NCI-H446 treated with DMSO at 0.1 percent for 48 hours (cell line): ENCODE measurements at regions not wholly inside any gene's neighbourhood (a gene's known extent, or its start where the extent isn't known, plus 50 kb on each side); places are given as distances from the start of the nearest gene placed in this dataset.

Source experiments
- DNase-seq: peaks from one replicate; lab custom pipeline; 2025; lab: John Stamatoyannopoulos, UW

GRCh38 chr14:71574976-71575375 is 357.3 kb upstream of the RGS6 start:
- DNase-seq = peak; percentile 14

DNA sequence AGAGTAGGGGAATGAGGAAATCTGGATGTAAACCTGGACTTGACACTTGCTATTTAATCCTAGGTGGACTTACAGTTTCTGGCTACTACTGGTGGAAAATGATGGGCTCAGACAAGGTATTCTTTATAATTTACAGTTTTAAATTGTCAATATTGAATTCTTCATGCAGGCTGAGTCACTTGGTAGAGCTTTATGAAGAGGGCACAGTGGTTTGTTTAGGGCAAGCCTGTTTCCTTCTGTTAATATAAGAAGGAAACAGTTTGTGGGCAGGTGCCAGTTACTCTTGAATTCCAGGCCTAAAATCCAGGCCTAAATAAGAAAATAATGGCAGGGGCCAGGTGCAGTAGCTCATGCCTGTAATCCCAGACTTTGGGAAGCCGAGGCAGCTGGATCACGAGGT is 355.8 kb upstream of the RGS6 start:
- no peak for DNase-seq

GRCh38 chr14:71579331-71579730 is 352.9 kb upstream of the RGS6 start:
- DNase-seq = no peak

DNA sequence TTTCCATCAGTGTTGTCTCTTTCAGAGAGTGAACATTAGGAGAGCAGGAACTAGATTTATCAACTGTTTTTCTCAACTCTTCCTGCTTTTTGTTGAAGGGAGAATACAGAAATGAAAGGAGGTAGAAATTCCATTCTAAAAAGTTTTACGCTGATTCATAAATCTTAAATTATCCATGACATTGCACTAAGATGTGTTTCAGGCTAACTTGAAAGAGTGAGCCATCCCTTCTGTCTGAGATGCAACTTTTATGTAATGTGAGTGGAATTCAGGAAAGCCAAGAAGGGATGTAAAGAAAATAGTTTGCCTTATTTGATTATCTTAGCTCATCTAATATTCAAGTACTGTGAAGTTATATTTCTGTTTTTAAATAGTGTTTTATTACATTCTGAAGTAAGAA is 349.5 kb upstream of the RGS6 start:
- no peak for DNase-seq

GRCh38 chr14:71583194-71583593 is 349.0 kb upstream of the RGS6 start:
- no peak for DNase-seq

- no peak for DNase-seq
Observed at GRCh38 chr14:71583705-71584104, 348.5 kb upstream of the RGS6 start.

DNA sequence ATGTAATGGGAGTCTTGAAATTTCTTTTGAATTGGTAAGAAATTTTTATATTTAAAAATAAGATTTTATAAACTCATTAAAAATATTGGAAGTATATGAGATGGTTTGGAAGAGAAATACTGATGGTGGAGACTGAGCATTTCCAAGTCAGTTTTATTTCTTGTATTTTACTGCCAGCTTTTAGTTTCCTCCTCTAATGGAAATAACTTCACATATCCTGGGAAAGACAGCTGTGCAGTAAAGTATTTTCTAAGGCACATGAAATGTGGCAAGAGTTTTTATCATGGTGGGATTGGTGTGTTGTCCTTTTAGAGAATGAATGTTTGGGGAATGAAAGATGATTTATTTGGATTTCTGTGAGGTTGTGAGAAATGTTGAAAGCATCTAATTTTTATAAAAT is 346.9 kb upstream of the RGS6 start:
- DNase-seq = no peak

- DNase-seq = no peak
Observed at GRCh38 chr14:71586131-71586897, 345.9 kb upstream of the RGS6 start.

DNA sequence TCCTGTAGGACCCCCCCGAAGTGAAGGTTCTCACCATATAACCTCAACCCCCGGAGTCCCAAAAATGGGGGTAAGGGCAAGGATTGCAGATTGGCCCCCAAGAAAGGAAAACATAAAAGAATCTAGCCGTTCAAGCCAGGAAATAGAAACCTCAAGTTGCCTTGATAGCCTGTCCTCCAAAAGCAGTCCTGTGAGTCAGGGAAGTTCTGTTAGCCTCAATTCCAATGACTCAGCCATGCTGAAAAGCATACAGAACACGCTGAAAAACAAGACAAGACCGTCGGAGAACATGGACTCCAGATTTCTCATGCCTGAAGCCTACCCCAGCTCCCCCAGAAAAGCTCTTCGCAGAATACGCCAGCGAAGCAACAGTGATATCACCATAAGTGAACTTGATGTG is 344.2 kb upstream of the RGS6 start:
- no peak for DNase-seq

DNA sequence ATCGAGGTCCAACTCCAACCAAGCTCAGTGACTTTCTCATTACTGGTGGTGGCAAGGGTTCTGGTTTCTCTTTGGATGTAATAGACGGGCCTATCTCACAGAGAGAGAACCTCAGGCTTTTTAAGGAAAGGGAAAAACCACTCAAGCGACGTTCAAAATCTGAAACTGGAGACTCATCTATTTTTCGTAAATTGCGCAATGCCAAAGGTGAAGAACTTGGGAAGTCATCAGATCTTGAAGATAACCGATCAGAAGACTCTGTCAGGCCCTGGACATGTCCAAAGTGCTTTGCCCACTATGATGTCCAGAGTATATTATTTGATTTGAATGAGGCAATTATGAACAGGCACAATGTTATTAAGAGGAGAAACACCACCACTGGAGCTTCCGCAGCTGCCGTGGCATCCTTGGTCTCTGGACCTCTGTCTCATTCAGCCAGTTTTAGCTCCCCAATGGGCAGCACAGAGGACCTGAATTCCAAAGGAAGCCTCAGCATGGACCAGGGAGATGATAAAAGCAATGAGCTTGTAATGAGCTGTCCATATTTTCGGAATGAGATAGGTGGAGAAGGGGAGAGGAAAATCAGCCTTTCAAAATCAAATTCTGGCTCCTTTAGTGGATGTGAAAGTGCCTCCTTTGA is 343.5 kb upstream of the RGS6 start:
- no peak for DNase-seq

DNA sequence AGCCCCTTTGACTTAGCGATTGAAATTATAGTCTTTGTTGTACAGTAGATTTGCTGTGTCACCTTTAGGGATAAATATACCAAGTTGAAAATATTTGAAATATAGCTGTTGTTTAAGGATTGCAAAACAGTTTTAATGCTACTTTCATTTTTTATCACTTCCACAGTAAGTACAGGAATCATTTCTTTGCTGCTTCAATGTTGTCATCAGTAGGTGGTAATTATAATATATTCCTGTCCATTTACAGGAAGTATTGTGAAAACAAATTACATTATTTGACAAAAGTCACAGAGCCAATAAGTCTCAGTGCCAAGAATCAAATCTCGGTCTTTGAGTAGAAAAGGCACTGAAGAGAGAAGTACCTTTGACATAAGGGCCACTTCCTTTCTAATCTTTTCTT is 342.6 kb upstream of the RGS6 start:
- DNase-seq = no peak

GRCh38 chr14:71590131-71590530 is 342.1 kb upstream of the RGS6 start:
- no peak for DNase-seq

DNA sequence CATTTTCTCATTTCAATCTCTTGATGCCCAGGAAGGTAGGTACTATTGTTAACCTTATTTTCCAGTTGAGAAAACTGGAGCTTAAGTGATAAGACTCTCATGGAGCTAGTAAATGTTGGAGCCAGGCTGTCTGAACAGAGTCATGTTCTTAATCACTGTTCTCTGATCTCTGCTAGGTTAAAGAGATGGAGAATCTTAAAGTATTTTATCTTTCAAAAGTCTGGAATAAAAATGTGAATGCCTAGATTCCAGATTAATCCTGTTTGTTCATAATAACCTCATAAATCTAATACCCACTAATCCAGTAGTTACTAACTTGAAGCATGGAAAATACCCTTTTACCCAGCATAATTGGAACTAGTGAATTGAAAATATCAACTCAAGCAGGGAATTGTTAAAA is 341.0 kb upstream of the RGS6 start:
- DNase-seq = no peak

DNA sequence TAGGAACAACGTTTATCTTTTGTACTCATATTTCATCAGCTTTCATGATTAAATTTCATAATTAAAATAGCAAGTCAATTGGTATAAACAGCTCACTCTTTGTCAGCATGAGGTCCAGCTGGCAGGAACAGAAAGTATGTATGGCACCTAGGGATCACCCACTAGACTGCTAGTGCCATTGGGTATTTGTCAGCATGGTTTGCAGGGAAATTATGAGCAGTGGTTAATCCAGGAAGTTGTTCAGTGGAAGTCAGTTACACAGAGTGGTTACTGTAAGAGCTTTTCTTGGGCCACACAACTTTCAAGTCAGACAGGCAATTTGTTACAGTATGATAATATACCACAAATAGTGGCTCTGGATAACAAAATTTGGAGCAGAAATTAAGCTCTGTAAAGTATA is 340.3 kb upstream of the RGS6 start:
- DNase-seq = no peak

DNA sequence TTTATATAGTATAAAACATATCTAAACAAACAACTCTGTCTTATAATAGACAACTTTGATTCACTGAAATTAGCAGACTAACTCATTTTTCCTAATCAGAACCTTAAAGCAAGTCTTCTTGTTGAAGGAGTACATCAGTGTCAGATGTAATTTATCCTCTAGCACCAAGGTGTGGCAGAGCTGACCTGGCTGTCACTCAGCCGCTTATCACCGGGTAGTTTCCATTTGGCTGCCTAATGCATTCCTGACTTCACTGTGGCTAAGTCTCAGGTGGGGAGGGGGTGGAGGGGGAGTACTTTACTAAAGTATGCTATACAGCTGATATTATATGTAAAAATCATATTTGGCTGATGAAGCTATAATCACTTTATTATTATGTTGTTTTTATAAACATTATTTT is 339.9 kb upstream of the RGS6 start:
- DNase-seq = no peak

GRCh38 chr14:71593966-71594365 is 338.3 kb upstream of the RGS6 start:
- DNase-seq = no peak

DNA sequence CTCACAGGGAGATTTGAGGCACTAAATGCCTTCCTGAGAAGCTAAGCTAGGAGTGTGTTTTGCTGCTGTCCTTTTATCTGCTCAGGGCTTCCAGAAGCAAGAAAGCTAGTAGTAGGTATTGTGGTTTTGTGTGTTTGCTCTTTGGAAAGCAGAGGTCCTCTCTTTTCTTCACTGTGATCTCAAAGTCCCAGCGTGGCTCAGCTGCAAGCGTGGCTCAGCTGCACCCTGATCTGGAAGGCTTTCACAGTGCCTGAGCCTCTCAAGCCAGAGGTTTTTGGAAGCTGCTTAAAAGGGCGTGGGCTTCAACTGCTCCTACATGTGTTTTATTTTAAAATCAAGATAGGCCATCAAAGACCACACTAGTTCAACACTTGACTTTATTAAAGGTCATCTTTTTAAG is 337.4 kb upstream of the RGS6 start:
- DNase-seq = no peak

GRCh38 chr14:71595441-71595840 is 336.8 kb upstream of the RGS6 start:
- no peak for DNase-seq

GRCh38 chr14:71597287-71597920 is 334.8 kb upstream of the RGS6 start:
- no peak for DNase-seq

DNA sequence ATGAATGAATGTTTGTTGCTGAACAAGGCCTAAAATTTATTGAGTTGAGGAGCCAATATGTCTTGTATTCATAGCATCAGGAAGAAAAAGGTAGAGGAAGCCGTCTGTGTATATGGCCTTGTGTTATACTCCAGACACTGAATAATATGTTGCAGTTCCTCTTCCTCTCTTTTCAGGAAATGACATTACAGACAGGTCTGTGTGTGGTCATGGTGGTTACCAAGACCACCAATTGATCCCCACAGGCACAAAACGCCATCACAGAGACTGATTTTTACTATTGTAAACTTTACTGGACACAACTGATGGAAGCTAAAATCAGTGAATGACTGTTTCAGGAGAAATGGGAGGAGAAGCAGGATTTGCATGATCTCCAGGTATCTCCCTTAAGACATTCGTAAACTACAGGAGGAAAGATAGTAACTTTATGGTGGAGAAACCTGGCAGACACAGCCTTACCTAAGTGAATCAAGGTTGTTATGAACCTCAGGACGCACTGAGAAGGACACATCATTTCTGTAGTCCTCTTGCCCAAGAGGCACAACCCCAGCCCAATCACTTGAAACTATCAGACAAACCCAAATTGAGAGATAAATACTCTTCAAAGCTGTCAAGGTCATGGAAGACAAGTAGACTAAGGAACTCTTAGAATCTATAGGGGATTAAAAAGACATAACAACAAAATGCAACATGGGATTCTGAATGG is 334.1 kb upstream of the RGS6 start:
- DNase-seq = no peak

DNA sequence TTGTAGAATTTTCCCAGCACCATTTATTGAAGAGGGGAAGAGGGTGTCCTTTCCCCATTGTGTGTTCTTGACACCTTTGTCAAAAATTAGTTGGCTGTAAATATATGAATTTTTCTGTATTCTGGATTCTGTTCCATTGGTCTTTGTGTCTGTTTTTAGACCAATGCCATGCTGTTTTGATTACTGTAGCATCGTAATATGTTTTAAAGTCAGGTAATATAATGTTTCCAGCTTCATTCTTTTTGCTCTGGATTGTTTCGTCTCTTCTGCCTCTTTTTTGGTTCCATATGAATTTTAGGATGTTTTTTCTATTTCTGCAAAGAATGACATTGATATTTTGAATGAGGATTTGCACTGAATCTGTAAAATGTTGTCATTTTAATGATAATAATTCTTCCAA is 331.9 kb upstream of the RGS6 start:
- DNase-seq = no peak

- no peak for DNase-seq
Observed at GRCh38 chr14:71602524-71602923, 329.7 kb upstream of the RGS6 start.

- DNase-seq = no peak
Observed at GRCh38 chr14:71604231-71604630, 328.0 kb upstream of the RGS6 start.
